Neural cell (in vitro differentiated cells): ENCODE measurements at regions not wholly inside any gene's neighbourhood (a gene's known extent, or its start where the extent isn't known, plus 50 kb on each side); places are given as distances from the start of the nearest gene placed in this dataset.

Source experiments
- H2AFZ ChIP-seq: fragments of 200-600, 300-800 bp; sonication (generic), shearing (Covaris generic); 2 replicates; pipeline ENCODE4 v1.6.0; 2014; ENCODE audit warnings: low read depth, mild to moderate bottlenecking, antibody characterized with exemption, low read length, moderate library complexity
- H3F3A ChIP-seq: fragments of 200-600 bp; shearing (Covaris generic); 2 replicates; pipeline ENCODE4 v1.6.1; 2016; ENCODE audit warnings: mild to moderate bottlenecking, moderate library complexity, mixed read lengths, antibody characterized with exemption, low read length; ENCODE audit not compliant: insufficient read depth, poor library complexity, severe bottlenecking
- H3K27ac ChIP-seq: fragments of 200-600, 300-800 bp; sonication (generic), shearing (Covaris generic); 2 replicates; pipeline ENCODE4 v1.5.1; 2014; ENCODE audit warnings: mild to moderate bottlenecking, low read length, moderate library complexity
- H3K27me3 ChIP-seq: fragments of 300-800, 200-600 bp; sonication (generic), shearing (Covaris generic); 2 replicates; pipeline ENCODE4 v1.6.0; 2014; ENCODE audit warnings: mild to moderate bottlenecking, low read depth, low read length, moderate library complexity; ENCODE audit not compliant: insufficient read depth
- H3K36me3 ChIP-seq: fragments of 300-800, 200-600 bp; sonication (generic), shearing (Covaris generic); 2 replicates; pipeline ENCODE4 v1.5.1; 2014; ENCODE audit warnings: mild to moderate bottlenecking, antibody characterized with exemption, low read length, moderate library complexity; ENCODE audit not compliant: insufficient read depth
- H3K4me2 ChIP-seq: fragments of 300-800, 200-600 bp; sonication (generic), shearing (Covaris generic); 2 replicates; pipeline ENCODE4 v1.6.0; 2014; ENCODE audit warnings: mild to moderate bottlenecking, low read length
- H3K4me3 ChIP-seq: fragments of 300-800, 200-600 bp; sonication (generic), shearing (Covaris generic); 2 replicates; pipeline ENCODE4 v1.5.1; 2014; ENCODE audit warnings: mild to moderate bottlenecking, low read length, moderate library complexity
- H3K79me2 ChIP-seq: fragments of 200-600 bp; shearing (Covaris generic); replicated peaks from 2 replicates; pipeline ENCODE4 v1.6.0; 2014; ENCODE audit warnings: mild to moderate bottlenecking, low read length, moderate library complexity; ENCODE audit not compliant: insufficient read depth
- H3K9ac ChIP-seq: fragments of 300-800, 200-600 bp; sonication (generic), shearing (Covaris generic); 2 replicates; pipeline ENCODE4 v1.6.1; 2016; ENCODE audit warnings: mild to moderate bottlenecking, low read length, mixed read lengths
- H3K9me2 ChIP-seq: fragments of 200-600 bp; shearing (Covaris generic); 2 replicates; pipeline ENCODE4 v1.6.1; 2016; ENCODE audit warnings: mild to moderate bottlenecking, low read length, mixed read lengths; ENCODE audit not compliant: insufficient read depth
- H3K9me3 ChIP-seq: fragments of 200-600, 300-800 bp; sonication (generic), shearing (Covaris generic); 2 replicates; pipeline ENCODE4 v1.6.1; 2016; ENCODE audit warnings: mild to moderate bottlenecking, mixed run types, low read length, moderate library complexity, mixed read lengths
- H4K20me1 ChIP-seq: fragments of 200-600 bp; shearing (Covaris generic); 2 replicates; pipeline ENCODE4 v1.6.1; 2016; ENCODE audit warnings: mild to moderate bottlenecking, mixed run types; ENCODE audit not compliant: insufficient read depth
- EP300 ChIP-seq: fragments of 450-650 bp; conservative IDR thresholded peaks from 2 replicates; pipeline ENCODE4 v1.6.1; 2014; ENCODE audit warnings: antibody characterized with exemption, mild to moderate bottlenecking, moderate library complexity; ENCODE audit not compliant: poor library complexity, severe bottlenecking
- EZH2 ChIP-seq: fragments of 200-600, 300-800 bp; shearing (Covaris generic), sonication (generic); IDR thresholded peaks from 2 replicates; pipeline ENCODE4 v1.6.1; 2014; ENCODE audit warnings: antibody characterized with exemption, low read length, borderline replicate concordance, mild to moderate bottlenecking; ENCODE audit not compliant: insufficient read depth, poor library complexity, severe bottlenecking
- MXI1 ChIP-seq: fragments of 450-650 bp; conservative IDR thresholded peaks from 2 replicates; pipeline ENCODE4 v1.6.1; 2014; ENCODE audit warnings: antibody characterized with exemption, mild to moderate bottlenecking; ENCODE audit not compliant: poor library complexity, severe bottlenecking
- POLR2AphosphoS5 ChIP-seq: IDR thresholded peaks from 2 replicates; pipeline ENCODE4 v1.6.1; 2012
- RAD21 ChIP-seq: fragments of 450-650 bp; conservative IDR thresholded peaks from 2 replicates; pipeline ENCODE4 v1.6.1; 2014; ENCODE audit warnings: antibody characterized with exemption, mild to moderate bottlenecking, moderate library complexity
- SMC3 ChIP-seq: fragments of 450-650 bp; conservative IDR thresholded peaks from 2 replicates; pipeline ENCODE4 v1.6.1; 2014; ENCODE audit warnings: antibody characterized with exemption, mild to moderate bottlenecking, moderate library complexity; ENCODE audit not compliant: poor library complexity
- TAF1 ChIP-seq: IDR thresholded peaks from 2 replicates; pipeline ENCODE4 v1.6.1; 2012; ENCODE audit warnings: low read depth
- TF ChIP-seq, protein P1 (sequence below): fragments of 450-650 bp; IDR thresholded peaks from 2 replicates; pipeline ENCODE4 v1.5.1; 2014; ENCODE audit warnings: antibody characterized with exemption, mild to moderate bottlenecking, moderate library complexity; ENCODE audit not compliant: poor library complexity, severe bottlenecking
- TF ChIP-seq, protein P2 (sequence below): IDR thresholded peaks from 2 replicates; pipeline ENCODE4 v1.6.1; 2012; ENCODE audit warnings: borderline replicate concordance

DNA sequence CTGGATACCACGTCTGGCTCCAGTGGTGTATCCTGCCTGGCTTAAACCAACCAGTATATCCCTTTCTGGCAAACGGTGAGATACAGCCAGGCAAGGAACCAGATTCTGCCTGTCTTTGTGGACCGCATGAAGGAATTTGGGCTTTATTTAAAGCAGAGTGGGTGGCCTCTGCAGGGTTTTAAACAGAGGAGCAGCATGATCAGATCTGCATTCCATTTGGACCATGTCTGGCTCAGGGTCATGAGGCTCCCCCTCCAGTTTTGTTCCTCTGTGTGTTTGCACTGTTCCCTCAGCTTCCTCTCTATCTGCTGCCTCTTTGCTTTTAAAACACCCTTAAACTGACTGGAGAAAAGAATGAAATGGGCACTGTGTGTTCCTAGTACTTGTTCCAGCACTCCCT lies 195.0 kb downstream of the GIPC2 start:
- Histone ChIP-seq H3K36me3 (no peaks in the 10 kb centered on the region), H3K4me2 (no peak overlapping the region), H3K27ac (no peak overlapping the region), H3K9ac (no peak overlapping the region), H3F3A (no peaks in the 10 kb centered on the region), H3K9me2 (no peaks in the 10 kb centered on the region), H3K9me3 (no peaks in the 10 kb centered on the region), H3K27me3 (no peaks in the 10 kb centered on the region), H4K20me1 (no peaks in the 10 kb centered on the region), H2AFZ (no peak overlapping the region), H3K79me2 (no peaks in the 10 kb centered on the region), H3K4me3 (no peak overlapping the region)
- TF ChIP-seq MXI1: no peak
- TF ChIP-seq EP300: no peak
- TF ChIP-seq RAD21: no peak
- no peak for TF ChIP-seq EZH2
- TF ChIP-seq, protein P1, sequence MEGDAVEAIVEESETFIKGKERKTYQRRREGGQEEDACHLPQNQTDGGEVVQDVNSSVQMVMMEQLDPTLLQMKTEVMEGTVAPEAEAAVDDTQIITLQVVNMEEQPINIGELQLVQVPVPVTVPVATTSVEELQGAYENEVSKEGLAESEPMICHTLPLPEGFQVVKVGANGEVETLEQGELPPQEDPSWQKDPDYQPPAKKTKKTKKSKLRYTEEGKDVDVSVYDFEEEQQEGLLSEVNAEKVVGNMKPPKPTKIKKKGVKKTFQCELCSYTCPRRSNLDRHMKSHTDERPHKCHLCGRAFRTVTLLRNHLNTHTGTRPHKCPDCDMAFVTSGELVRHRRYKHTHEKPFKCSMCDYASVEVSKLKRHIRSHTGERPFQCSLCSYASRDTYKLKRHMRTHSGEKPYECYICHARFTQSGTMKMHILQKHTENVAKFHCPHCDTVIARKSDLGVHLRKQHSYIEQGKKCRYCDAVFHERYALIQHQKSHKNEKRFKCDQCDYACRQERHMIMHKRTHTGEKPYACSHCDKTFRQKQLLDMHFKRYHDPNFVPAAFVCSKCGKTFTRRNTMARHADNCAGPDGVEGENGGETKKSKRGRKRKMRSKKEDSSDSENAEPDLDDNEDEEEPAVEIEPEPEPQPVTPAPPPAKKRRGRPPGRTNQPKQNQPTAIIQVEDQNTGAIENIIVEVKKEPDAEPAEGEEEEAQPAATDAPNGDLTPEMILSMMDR: no peak
- no peak for TF ChIP-seq SMC3
- no peak for TF ChIP-seq TAF1
- TF ChIP-seq POLR2AphosphoS5: no peak

DNA sequence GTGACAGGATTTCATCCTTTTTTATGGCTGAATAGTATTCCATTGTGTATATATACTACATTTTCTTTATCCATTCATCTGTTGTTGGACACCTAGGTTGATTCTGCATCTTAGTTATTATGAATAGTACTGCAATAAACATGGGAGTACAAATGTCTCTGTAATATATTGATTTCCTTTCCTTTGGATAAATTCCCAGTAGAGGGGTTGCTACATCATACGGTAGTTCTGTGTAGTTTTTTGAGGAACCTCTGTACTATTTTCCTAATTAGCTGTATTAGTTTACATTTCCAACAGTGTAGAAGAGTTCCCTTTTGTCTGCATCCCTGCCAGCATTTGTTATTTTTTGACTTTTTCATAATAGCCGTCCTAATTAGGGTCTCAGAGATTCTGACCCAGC lies 201.3 kb downstream of the GIPC2 start:
- TF ChIP-seq EZH2 (no peak), POLR2AphosphoS5 (no peak), RAD21 (no peak), EP300 (no peak), TAF1 (no peak), MXI1 (no peak), SMC3 (no peak)
- TF ChIP-seq, protein P1: no peak
- TF ChIP-seq, protein P2, sequence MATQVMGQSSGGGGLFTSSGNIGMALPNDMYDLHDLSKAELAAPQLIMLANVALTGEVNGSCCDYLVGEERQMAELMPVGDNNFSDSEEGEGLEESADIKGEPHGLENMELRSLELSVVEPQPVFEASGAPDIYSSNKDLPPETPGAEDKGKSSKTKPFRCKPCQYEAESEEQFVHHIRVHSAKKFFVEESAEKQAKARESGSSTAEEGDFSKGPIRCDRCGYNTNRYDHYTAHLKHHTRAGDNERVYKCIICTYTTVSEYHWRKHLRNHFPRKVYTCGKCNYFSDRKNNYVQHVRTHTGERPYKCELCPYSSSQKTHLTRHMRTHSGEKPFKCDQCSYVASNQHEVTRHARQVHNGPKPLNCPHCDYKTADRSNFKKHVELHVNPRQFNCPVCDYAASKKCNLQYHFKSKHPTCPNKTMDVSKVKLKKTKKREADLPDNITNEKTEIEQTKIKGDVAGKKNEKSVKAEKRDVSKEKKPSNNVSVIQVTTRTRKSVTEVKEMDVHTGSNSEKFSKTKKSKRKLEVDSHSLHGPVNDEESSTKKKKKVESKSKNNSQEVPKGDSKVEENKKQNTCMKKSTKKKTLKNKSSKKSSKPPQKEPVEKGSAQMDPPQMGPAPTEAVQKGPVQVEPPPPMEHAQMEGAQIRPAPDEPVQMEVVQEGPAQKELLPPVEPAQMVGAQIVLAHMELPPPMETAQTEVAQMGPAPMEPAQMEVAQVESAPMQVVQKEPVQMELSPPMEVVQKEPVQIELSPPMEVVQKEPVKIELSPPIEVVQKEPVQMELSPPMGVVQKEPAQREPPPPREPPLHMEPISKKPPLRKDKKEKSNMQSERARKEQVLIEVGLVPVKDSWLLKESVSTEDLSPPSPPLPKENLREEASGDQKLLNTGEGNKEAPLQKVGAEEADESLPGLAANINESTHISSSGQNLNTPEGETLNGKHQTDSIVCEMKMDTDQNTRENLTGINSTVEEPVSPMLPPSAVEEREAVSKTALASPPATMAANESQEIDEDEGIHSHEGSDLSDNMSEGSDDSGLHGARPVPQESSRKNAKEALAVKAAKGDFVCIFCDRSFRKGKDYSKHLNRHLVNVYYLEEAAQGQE: no peak
- Histone ChIP-seq H3K4me3 (no peak overlapping the region), H3K4me2 (no peak overlapping the region), H3K9ac (no peak overlapping the region), H3K79me2 (no peaks in the 10 kb centered on the region), H3K27ac (no peak overlapping the region), H4K20me1 (no peaks in the 10 kb centered on the region), H3K36me3 (no peaks in the 10 kb centered on the region), H3K9me2 (no peaks in the 10 kb centered on the region), H3K9me3 (no peaks in the 10 kb centered on the region), H3K27me3 (no peaks in the 10 kb centered on the region), H3F3A (no peaks in the 10 kb centered on the region), H2AFZ (no peak overlapping the region)
